HCT116 (cell line): ENCODE measurements at regions not wholly inside any gene's neighbourhood (a gene's known extent, or its start where the extent isn't known, plus 50 kb on each side); places are given as distances from the start of the nearest gene placed in this dataset.

Experiments used
- CEBPB ChIP-seq: IDR thresholded peaks from 2 replicates; pipeline ENCODE4 v1.6.1; 2012; ENCODE audit warnings: low read depth
- EGR1 ChIP-seq: IDR thresholded peaks from 2 replicates; pipeline ENCODE4 v1.6.1; 2012; ENCODE audit warnings: low read depth
- FOSL1 ChIP-seq: IDR thresholded peaks from 2 replicates; pipeline ENCODE4 v1.6.1; 2012; ENCODE audit warnings: low read depth
- JUND ChIP-seq: IDR thresholded peaks from 2 replicates; pipeline ENCODE4 v1.6.1; 2012
- POLR2A ChIP-seq: IDR thresholded peaks from 2 replicates; pipeline ENCODE4 v1.7.0; 2011; ENCODE audit warnings: borderline replicate concordance; ENCODE audit not compliant: insufficient read depth, insufficient read length; ENCODE audit errors: extremely low read depth
- TCF7L2 ChIP-seq: IDR thresholded peaks from 2 replicates; pipeline ENCODE4 v1.7.0; 2011; ENCODE audit warnings: borderline replicate concordance, inconsistent platforms; ENCODE audit not compliant: insufficient read depth, insufficient read length; ENCODE audit errors: extremely low read depth
- YY1 ChIP-seq: IDR thresholded peaks from 2 replicates; pipeline ENCODE4 v1.6.1; 2011; ENCODE audit warnings: low read length, low read depth, moderate library complexity, mild to moderate bottlenecking; ENCODE audit not compliant: insufficient replicate concordance; ENCODE audit errors: extremely low read depth
- ZNF274 ChIP-seq: fragments of 200-500 bp; sonication (Bioruptor generic); IDR thresholded peaks from 2 replicates; pipeline ENCODE4 v1.6.1; 2014; ENCODE audit warnings: mild to moderate bottlenecking, low read depth, low read length, inconsistent platforms
- TF ChIP-seq, protein P1 (sequence below): IDR thresholded peaks from 2 replicates; pipeline ENCODE4 v1.6.1; 2011; ENCODE audit warnings: mild to moderate bottlenecking, low read length, moderate library complexity; ENCODE audit not compliant: insufficient replicate concordance; ENCODE audit errors: extremely low read depth
- TF ChIP-seq, protein P2 (sequence below), 3 experiments: fragments of 200-600 bp in 1 of 3; sonication (generic) in 1 of 3; IDR thresholded peaks in 2 of 3; conservative IDR thresholded peaks in 1 of 3; 2 replicates each; pipeline ENCODE4 v1.5.1; 2012 to 2017; ENCODE audit warnings: low read depth in 2 of 3, low read length in 2 of 3, antibody characterized with exemption in 1 of 3, borderline replicate concordance in 1 of 3, control low read depth in 1 of 3, mild to moderate bottlenecking in 1 of 3, mixed read lengths in 1 of 3, mixed run types in 1 of 3, moderate library complexity in 1 of 3; ENCODE audit not compliant: insufficient read depth in 1 of 3
- TF ChIP-seq, protein P3 (sequence below): IDR thresholded peaks from 2 replicates; pipeline ENCODE4 v1.6.1; 2012; ENCODE audit warnings: low read depth
- TF ChIP-seq, protein P4 (sequence below): IDR thresholded peaks from 2 replicates; pipeline ENCODE4 v1.6.1; 2012
- TF ChIP-seq, protein P5 (sequence below): IDR thresholded peaks from 2 replicates; pipeline ENCODE4 v1.6.1; 2012

DNA sequence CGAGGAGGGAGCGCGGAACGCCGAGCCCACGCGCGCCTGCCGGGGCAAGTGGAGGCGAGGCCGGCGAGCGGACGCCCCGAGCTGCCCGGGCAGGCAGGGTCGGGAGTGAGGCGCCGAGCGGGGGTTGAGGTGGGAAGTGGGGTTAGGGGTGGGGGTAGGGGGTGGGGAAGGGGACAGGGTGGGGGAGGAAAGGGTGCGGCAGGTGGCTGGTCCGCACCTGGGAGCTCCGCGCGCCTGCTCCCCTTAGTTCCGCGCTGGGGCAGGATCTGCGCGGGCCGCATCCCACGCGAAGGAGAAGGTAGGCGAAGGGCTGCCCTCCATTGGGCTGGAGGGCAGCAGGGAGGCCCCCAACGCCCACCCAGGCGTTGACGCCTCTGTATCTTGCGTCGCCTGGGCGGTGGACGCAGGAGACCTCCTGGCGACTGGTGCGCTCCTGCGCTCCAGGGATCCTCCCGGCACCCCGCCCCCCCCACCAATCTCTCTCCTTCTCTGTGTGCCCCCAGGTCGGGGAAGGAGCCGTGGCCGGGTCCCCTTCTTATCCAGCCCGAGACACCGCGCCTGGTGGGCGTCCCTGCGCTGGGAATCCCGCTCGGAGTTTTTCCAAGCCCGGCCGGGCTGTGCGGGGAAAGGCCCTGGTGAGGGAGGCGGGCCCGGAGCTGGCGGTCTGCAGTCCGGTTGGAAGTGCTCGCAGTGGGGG is 51.3 kb upstream of the AMZ2 start:
- TF ChIP-seq, protein P1, sequence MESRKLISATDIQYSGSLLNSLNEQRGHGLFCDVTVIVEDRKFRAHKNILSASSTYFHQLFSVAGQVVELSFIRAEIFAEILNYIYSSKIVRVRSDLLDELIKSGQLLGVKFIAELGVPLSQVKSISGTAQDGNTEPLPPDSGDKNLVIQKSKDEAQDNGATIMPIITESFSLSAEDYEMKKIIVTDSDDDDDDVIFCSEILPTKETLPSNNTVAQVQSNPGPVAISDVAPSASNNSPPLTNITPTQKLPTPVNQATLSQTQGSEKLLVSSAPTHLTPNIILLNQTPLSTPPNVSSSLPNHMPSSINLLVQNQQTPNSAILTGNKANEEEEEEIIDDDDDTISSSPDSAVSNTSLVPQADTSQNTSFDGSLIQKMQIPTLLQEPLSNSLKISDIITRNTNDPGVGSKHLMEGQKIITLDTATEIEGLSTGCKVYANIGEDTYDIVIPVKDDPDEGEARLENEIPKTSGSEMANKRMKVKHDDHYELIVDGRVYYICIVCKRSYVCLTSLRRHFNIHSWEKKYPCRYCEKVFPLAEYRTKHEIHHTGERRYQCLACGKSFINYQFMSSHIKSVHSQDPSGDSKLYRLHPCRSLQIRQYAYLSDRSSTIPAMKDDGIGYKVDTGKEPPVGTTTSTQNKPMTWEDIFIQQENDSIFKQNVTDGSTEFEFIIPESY = no peak
- TF ChIP-seq, protein P2, sequence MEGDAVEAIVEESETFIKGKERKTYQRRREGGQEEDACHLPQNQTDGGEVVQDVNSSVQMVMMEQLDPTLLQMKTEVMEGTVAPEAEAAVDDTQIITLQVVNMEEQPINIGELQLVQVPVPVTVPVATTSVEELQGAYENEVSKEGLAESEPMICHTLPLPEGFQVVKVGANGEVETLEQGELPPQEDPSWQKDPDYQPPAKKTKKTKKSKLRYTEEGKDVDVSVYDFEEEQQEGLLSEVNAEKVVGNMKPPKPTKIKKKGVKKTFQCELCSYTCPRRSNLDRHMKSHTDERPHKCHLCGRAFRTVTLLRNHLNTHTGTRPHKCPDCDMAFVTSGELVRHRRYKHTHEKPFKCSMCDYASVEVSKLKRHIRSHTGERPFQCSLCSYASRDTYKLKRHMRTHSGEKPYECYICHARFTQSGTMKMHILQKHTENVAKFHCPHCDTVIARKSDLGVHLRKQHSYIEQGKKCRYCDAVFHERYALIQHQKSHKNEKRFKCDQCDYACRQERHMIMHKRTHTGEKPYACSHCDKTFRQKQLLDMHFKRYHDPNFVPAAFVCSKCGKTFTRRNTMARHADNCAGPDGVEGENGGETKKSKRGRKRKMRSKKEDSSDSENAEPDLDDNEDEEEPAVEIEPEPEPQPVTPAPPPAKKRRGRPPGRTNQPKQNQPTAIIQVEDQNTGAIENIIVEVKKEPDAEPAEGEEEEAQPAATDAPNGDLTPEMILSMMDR (IDR thresholded peaks at IDR 0.05 in 2 of 3, conservative IDR thresholded peaks at IDR 0.05 in 1 of 3; ENCODE audit: borderline replicate concordance in 1 of 3, insufficient read depth in 1 of 3, low read depth in 2 of 3, low read length in 2 of 3) = no peak
- TF ChIP-seq EGR1 (no peak), FOSL1 (no peak), ZNF274 (no peak), CEBPB (no peak), TCF7L2 (no peak), YY1 (no peak), JUND (no peak), POLR2A (no peak)
- TF ChIP-seq, protein P3, sequence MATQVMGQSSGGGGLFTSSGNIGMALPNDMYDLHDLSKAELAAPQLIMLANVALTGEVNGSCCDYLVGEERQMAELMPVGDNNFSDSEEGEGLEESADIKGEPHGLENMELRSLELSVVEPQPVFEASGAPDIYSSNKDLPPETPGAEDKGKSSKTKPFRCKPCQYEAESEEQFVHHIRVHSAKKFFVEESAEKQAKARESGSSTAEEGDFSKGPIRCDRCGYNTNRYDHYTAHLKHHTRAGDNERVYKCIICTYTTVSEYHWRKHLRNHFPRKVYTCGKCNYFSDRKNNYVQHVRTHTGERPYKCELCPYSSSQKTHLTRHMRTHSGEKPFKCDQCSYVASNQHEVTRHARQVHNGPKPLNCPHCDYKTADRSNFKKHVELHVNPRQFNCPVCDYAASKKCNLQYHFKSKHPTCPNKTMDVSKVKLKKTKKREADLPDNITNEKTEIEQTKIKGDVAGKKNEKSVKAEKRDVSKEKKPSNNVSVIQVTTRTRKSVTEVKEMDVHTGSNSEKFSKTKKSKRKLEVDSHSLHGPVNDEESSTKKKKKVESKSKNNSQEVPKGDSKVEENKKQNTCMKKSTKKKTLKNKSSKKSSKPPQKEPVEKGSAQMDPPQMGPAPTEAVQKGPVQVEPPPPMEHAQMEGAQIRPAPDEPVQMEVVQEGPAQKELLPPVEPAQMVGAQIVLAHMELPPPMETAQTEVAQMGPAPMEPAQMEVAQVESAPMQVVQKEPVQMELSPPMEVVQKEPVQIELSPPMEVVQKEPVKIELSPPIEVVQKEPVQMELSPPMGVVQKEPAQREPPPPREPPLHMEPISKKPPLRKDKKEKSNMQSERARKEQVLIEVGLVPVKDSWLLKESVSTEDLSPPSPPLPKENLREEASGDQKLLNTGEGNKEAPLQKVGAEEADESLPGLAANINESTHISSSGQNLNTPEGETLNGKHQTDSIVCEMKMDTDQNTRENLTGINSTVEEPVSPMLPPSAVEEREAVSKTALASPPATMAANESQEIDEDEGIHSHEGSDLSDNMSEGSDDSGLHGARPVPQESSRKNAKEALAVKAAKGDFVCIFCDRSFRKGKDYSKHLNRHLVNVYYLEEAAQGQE = no peak
- TF ChIP-seq, protein P4, sequence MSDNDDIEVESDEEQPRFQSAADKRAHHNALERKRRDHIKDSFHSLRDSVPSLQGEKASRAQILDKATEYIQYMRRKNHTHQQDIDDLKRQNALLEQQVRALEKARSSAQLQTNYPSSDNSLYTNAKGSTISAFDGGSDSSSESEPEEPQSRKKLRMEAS = no peak
- TF ChIP-seq, protein P5, sequence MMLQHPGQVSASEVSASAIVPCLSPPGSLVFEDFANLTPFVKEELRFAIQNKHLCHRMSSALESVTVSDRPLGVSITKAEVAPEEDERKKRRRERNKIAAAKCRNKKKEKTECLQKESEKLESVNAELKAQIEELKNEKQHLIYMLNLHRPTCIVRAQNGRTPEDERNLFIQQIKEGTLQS = no peak
